Uterus (tissue), 2 donors: ENCODE measurements at regions not wholly inside any gene's neighbourhood (a gene's known extent, or its start where the extent isn't known, plus 50 kb on each side); places are given as distances from the start of the nearest gene placed in this dataset.

ENCODE experiments used
- CTCF ChIP-seq, 4 experiments: fragments of 200-600 bp in 2 of 4; fragments of 450-650 bp in 2 of 4; sonication (generic) in 2 of 4; IDR thresholded peaks; one replicate each; pipeline ENCODE4 v1.5.1; 2016 to 2019; ENCODE audit warnings: antibody characterized with exemption in 4 of 4, mild to moderate bottlenecking in 2 of 4, moderate library complexity in 1 of 4
- POLR2A ChIP-seq, 2 donors: fragments of 450-650 bp; IDR thresholded peaks; one replicate each; pipeline ENCODE4 v1.6.1; 2016; ENCODE audit warnings: antibody characterized with exemption in 2 of 2, mild to moderate bottlenecking in 1 of 2, moderate library complexity in 1 of 2

- TF ChIP-seq POLR2A (IDR thresholded peaks at IDR 0.05) (no peak), CTCF (IDR thresholded peaks at IDR 0.05) (no peak)
These were observed 264.0 kb upstream of the CT83 start for GRCh38 chrX:116726806-116727205.
